H1 (cell line): ENCODE measurements at regions not wholly inside any gene's neighbourhood (a gene's known extent, or its start where the extent isn't known, plus 50 kb on each side); places are given as distances from the start of the nearest gene placed in this dataset.

Experiments used
- CTCF ChIA-PET: fragments of 300-600 bp; sonication (Branson Sonifier 250); formaldehyde crosslinking; loops from one replicate; lab custom pipeline; 2021; ENCODE audit not compliant: partially characterized antibody; lab: Charles Lee
- POLR2A ChIA-PET: fragments of 300-600 bp; sonication (Branson Sonifier 250); formaldehyde crosslinking; loops from one replicate; lab custom pipeline; 2021; ENCODE audit warnings: inconsistent platforms; ENCODE audit not compliant: partially characterized antibody; lab: Charles Lee
- DNase-seq, 2 experiments: peaks; one replicate each; pipeline versions ENCODE4 v3.0.0 to v3.0.0-alpha.2; 2010 to 2022; ENCODE audit warnings: low spot score in 2 of 2, low read depth in 1 of 2, mixed read lengths in 1 of 2
- FAIRE-seq: peaks from 2 replicates; lab custom pipeline; 2011; peaks lifted over from hg19 to GRCh38; lab: Jason Lieb, UNC
- H2AFZ ChIP-seq: 2 replicates; pipeline ENCODE4 v1.8.1; 2012; ENCODE audit warnings: low read length, inconsistent platforms
- H2AK5ac ChIP-seq: 2 replicates; pipeline ENCODE4 v1.6.1; 2013; ENCODE audit warnings: low read depth, low read length
- H2BK120ac ChIP-seq: replicated peaks from 2 replicates; pipeline ENCODE3; 2013; ENCODE audit warnings: low read depth, low read length, inconsistent platforms
- H2BK12ac ChIP-seq: 2 replicates; pipeline ENCODE4 v1.6.1; 2013; ENCODE audit warnings: low read depth, low read length
- H2BK15ac ChIP-seq: 2 replicates; pipeline ENCODE4 v1.6.1; 2013; ENCODE audit warnings: low read length
- H2BK20ac ChIP-seq: 2 replicates; pipeline ENCODE4 v1.6.1; 2013; ENCODE audit warnings: low read length
- H2BK5ac ChIP-seq: 2 replicates; pipeline ENCODE4 v1.6.1; 2013; ENCODE audit warnings: low read depth, low read length
- H3K14ac ChIP-seq: 2 replicates; pipeline ENCODE4 v1.6.1; 2013; ENCODE audit warnings: inconsistent platforms; ENCODE audit not compliant: insufficient read length
- H3K18ac ChIP-seq: 2 replicates; pipeline ENCODE4 v1.6.1; 2013; ENCODE audit warnings: low read length; ENCODE audit errors: extremely low read depth
- H3K23ac ChIP-seq: 2 replicates; pipeline ENCODE4 v1.6.1; 2013; ENCODE audit warnings: inconsistent platforms; ENCODE audit not compliant: insufficient read length
- H3K23me2 ChIP-seq: 2 replicates; pipeline ENCODE4 v1.6.1; 2013; ENCODE audit warnings: low read depth, low read length
- H3K27ac ChIP-seq: 2 replicates; pipeline ENCODE4 v1.6.1; 2011; ENCODE audit warnings: low read depth, low read length, inconsistent platforms
- H3K27me3 ChIP-seq, 4 experiments: replicated peaks in 1 of 4; 1 replicate in 1 of 4; 2 replicates in 3 of 4; pipeline versions ENCODE4 v1.6.1 to v1.8.1; 2011 to 2013; ENCODE audit warnings: low read length in 3 of 4, mild to moderate bottlenecking in 3 of 4, inconsistent platforms in 2 of 4, mixed read lengths in 2 of 4, moderate library complexity in 1 of 4; ENCODE audit not compliant: control insufficient read depth in 3 of 4, insufficient read depth in 3 of 4; ENCODE audit errors: extremely low read depth in 1 of 4
- H3K36me3 ChIP-seq, 4 experiments: 2 replicates each; pipeline versions ENCODE4 v1.6.1 to v1.8.1; 2011 to 2013; ENCODE audit warnings: mild to moderate bottlenecking in 4 of 4, low read length in 3 of 4, moderate library complexity in 2 of 4, control low read depth in 1 of 4, inconsistent platforms in 1 of 4; ENCODE audit not compliant: insufficient read depth in 4 of 4, control insufficient read depth in 2 of 4
- H3K4ac ChIP-seq: replicated peaks from 2 replicates; pipeline ENCODE3; 2013; ENCODE audit warnings: low read length, low read depth, mixed read lengths, inconsistent platforms; ENCODE audit not compliant: insufficient read length
- H3K4me1 ChIP-seq, 4 experiments: replicated peaks in 1 of 4; 1 replicate in 1 of 4; 2 replicates in 3 of 4; pipeline versions ENCODE4 v1.6.1 to v1.8.1; 2011 to 2013; ENCODE audit warnings: low read length in 3 of 4, inconsistent platforms in 2 of 4, mixed read lengths in 1 of 4; ENCODE audit not compliant: insufficient read depth in 4 of 4, control insufficient read depth in 3 of 4
- H3K4me2 ChIP-seq, 2 experiments: 2 replicates each; pipeline versions ENCODE4 v1.6.1 to v1.8.1; 2011 to 2013; ENCODE audit warnings: low read depth in 2 of 2, low read length in 2 of 2, control low read depth in 1 of 2, inconsistent platforms in 1 of 2, mild to moderate bottlenecking in 1 of 2; ENCODE audit not compliant: insufficient read depth in 1 of 2
- H3K4me3 ChIP-seq, 4 experiments: fragments of 200-600, 300-600 bp in 1 of 4; sonication (generic), shearing (Covaris generic), sonication (Bioruptor Twin) in 1 of 4; 2 replicates each; pipeline versions ENCODE4 v1.5.1 to v1.8.1; 2011 to 2016; ENCODE audit warnings: low read length in 4 of 4, low read depth in 3 of 4, control low read depth in 2 of 4, inconsistent platforms in 2 of 4, mild to moderate bottlenecking in 2 of 4, mixed read lengths in 1 of 4, moderate library complexity in 1 of 4; ENCODE audit not compliant: insufficient read depth in 2 of 4; ENCODE audit errors: extremely low read depth in 1 of 4
- H3K56ac ChIP-seq: replicated peaks from 2 replicates; pipeline ENCODE3; 2013; ENCODE audit warnings: low read depth, mild to moderate bottlenecking, mixed read lengths, low read length, inconsistent platforms; ENCODE audit not compliant: insufficient read length
- H3K79me1 ChIP-seq: 2 replicates; pipeline ENCODE4 v1.6.1; 2013; ENCODE audit warnings: low read depth, low read length, control low read depth
- H3K79me2 ChIP-seq, 2 experiments: 2 replicates each; pipeline versions ENCODE4 v1.6.1 to v1.8.1; 2012 to 2013; ENCODE audit warnings: low read length in 2 of 2, mild to moderate bottlenecking in 2 of 2, inconsistent platforms in 1 of 2; ENCODE audit not compliant: insufficient read depth in 2 of 2, control insufficient read depth in 1 of 2
- H3K9ac ChIP-seq, 4 experiments: replicated peaks in 1 of 4; 1 replicate in 1 of 4; 2 replicates in 3 of 4; pipeline versions ENCODE4 v1.6.1 to v1.8.1; 2011 to 2013; ENCODE audit warnings: low read depth in 3 of 4, low read length in 3 of 4, control low read depth in 2 of 4, mild to moderate bottlenecking in 2 of 4, moderate library complexity in 2 of 4, inconsistent platforms in 1 of 4; ENCODE audit errors: extremely low read depth in 1 of 4
- H3K9me3 ChIP-seq, 2 experiments: 2 replicates each; pipeline versions ENCODE4 v1.6.1 to v1.8.1; 2012 to 2013; ENCODE audit warnings: mild to moderate bottlenecking in 2 of 2, moderate library complexity in 2 of 2, control low read depth in 1 of 2, inconsistent platforms in 1 of 2, low read depth in 1 of 2, low read length in 1 of 2, mixed read lengths in 1 of 2; ENCODE audit not compliant: insufficient read depth in 2 of 2
- H4K20me1 ChIP-seq, 2 experiments: replicated peaks in 1 of 2; 2 replicates each; pipeline versions ENCODE3 to v1.8.1; 2011 to 2013; ENCODE audit warnings: inconsistent platforms in 2 of 2, low read length in 2 of 2, mild to moderate bottlenecking in 1 of 2; ENCODE audit not compliant: insufficient read depth in 2 of 2, control insufficient read depth in 1 of 2
- H4K5ac ChIP-seq: 2 replicates; pipeline ENCODE4 v1.6.1; 2013; ENCODE audit warnings: low read length, low read depth, mixed read lengths, inconsistent platforms; ENCODE audit not compliant: insufficient read length
- H4K8ac ChIP-seq: 2 replicates; pipeline ENCODE4 v1.8.0; 2013; ENCODE audit warnings: mild to moderate bottlenecking, moderate library complexity, low read length, inconsistent platforms; ENCODE audit not compliant: insufficient read depth; ENCODE audit errors: extremely low read depth
- H4K91ac ChIP-seq: replicated peaks from 2 replicates; pipeline ENCODE3; 2013; ENCODE audit warnings: low read length, mixed read lengths, inconsistent platforms; ENCODE audit not compliant: insufficient read length
- ASH2L ChIP-seq: fragments of 200-600, 300-600 bp; sonication (generic); IDR thresholded peaks from one replicate; pipeline ENCODE4 v1.7.1; 2017; ENCODE audit warnings: low read length
- BACH1 ChIP-seq: IDR thresholded peaks from 2 replicates; pipeline ENCODE4 v1.6.1; 2012; ENCODE audit warnings: low read length, improper control_type of control experiment
- BRCA1 ChIP-seq: IDR thresholded peaks from 2 replicates; pipeline ENCODE4 v1.6.1; 2012; ENCODE audit warnings: low read depth, low read length, improper control_type of control experiment
- CEBPB ChIP-seq: IDR thresholded peaks from 2 replicates; pipeline ENCODE4 v1.6.1; 2012; ENCODE audit warnings: low read depth, low read length
- EGR1 ChIP-seq: IDR thresholded peaks from 2 replicates; pipeline ENCODE4 v1.6.1; 2011; ENCODE audit warnings: low read depth, low read length, borderline replicate concordance
- HDAC2 ChIP-seq, 2 experiments: fragments of 300-600 bp in 1 of 2; sonication (generic) in 1 of 2; IDR thresholded peaks; 2 replicates each; pipeline ENCODE4 v1.6.1; 2011 to 2012; ENCODE audit warnings: low read depth in 2 of 2, low read length in 2 of 2, mild to moderate bottlenecking in 2 of 2, moderate library complexity in 2 of 2, borderline replicate concordance in 1 of 2, inconsistent platforms in 1 of 2
- JUND ChIP-seq: IDR thresholded peaks from 2 replicates; pipeline ENCODE4 v1.6.1; 2011; ENCODE audit warnings: mild to moderate bottlenecking, improper control_type of control experiment, low read length
- RNF2 ChIP-seq: fragments of 200-900, 300-1000 bp; sonication (generic); IDR thresholded peaks from 2 replicates; pipeline ENCODE4 v1.7.1; 2016; ENCODE audit warnings: borderline replicate concordance, low read depth, mild to moderate bottlenecking, antibody characterized with exemption, low read length; ENCODE audit not compliant: poor library complexity, severe bottlenecking; ENCODE audit errors: missing control alignments
- SP1 ChIP-seq: IDR thresholded peaks from 2 replicates; pipeline ENCODE4 v1.6.1; 2011; ENCODE audit warnings: low read depth, low read length
- SRF ChIP-seq: IDR thresholded peaks from 2 replicates; pipeline ENCODE4 v1.6.1; 2011; ENCODE audit warnings: mild to moderate bottlenecking, low read depth, low read length, moderate library complexity
- TAF1 ChIP-seq: IDR thresholded peaks from 2 replicates; pipeline ENCODE4 v1.6.1; 2011; ENCODE audit warnings: mild to moderate bottlenecking, low read depth, low read length
- TEAD4 ChIP-seq: IDR thresholded peaks from 2 replicates; pipeline ENCODE4 v1.6.1; 2012; ENCODE audit warnings: low read depth, low read length, inconsistent platforms, mixed read lengths
- ZNF274 ChIP-seq: IDR thresholded peaks from 2 replicates; pipeline ENCODE4 v1.7.0; 2012; ENCODE audit warnings: low read length, borderline replicate concordance; ENCODE audit errors: extremely low read depth
- TF ChIP-seq, protein P1 (sequence below): IDR thresholded peaks from 2 replicates; pipeline ENCODE4 v1.6.1; 2011; ENCODE audit warnings: low read depth, mild to moderate bottlenecking, low read length; ENCODE audit not compliant: insufficient read depth
- TF ChIP-seq, protein P2 (sequence below): IDR thresholded peaks from 2 replicates; pipeline ENCODE4 v1.6.1; 2011; ENCODE audit warnings: low read length, improper control_type of control experiment

DNA sequence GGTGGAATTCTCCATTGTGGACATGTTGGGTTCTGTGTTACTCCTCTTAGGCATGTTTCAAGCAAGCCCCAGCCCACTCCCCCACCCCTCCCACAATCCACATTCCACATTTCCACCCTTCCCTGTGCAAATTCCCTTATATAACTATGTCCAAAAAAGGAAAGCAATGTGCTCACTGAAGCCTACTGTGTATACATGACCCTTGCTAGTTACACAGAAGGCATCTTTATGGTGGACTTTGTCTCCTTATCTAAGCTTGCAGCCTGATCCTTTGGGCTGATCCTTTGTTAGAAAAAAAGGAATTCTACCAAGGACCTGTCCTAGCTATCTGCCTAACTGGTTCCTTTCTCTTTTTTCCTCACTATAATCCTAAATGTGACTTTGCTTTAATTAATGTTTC lies 796.8 kb downstream of the NLGN4X start:
- Histone ChIP-seq H3K4me3 (no peak overlapping the region), H3K27ac (no peak overlapping the region), H4K20me1 (no peaks in the 10 kb centered on the region), H2BK20ac (no peak overlapping the region), H3K36me3 (no peaks in the 10 kb centered on the region), H3K23ac (no peak overlapping the region), H4K91ac (no peak overlapping the region), H2BK120ac (no peak overlapping the region), H3K27me3 (no peaks in the 10 kb centered on the region), H3K23me2 (no peaks in the 10 kb centered on the region; the same call in 1 of the 2 replicates), H2BK15ac (no peak overlapping the region), H3K9ac (no peak overlapping the region), H3K79me2 (no peaks in the 10 kb centered on the region), H3K56ac (no peak overlapping the region), H3K9me3 (no peaks in the 10 kb centered on the region), H2AFZ (no peak overlapping the region), H3K18ac (no peak overlapping the region), H4K5ac (no peak overlapping the region), H3K79me1 (no peaks in the 10 kb centered on the region), H3K4ac (no peak overlapping the region), H2BK5ac (no peak overlapping the region), H3K4me2 (no peak overlapping the region), H4K8ac (no peak overlapping the region), H3K14ac (no peak overlapping the region), H2BK12ac (no peak overlapping the region), H3K4me1 (no peaks in the 10 kb centered on the region), H2AK5ac (no peak overlapping the region)
- ChIA-PET POLR2A (no interaction called here), CTCF (no interaction called here)
- FAIRE-seq (no peak), DNase-seq (no peak)
- no peak for TF ChIP-seq EGR1
- no peak for TF ChIP-seq TEAD4
- no peak for TF ChIP-seq JUND
- TF ChIP-seq CEBPB = no peak
- TF ChIP-seq BRCA1 = no peak
- TF ChIP-seq, protein P1, sequence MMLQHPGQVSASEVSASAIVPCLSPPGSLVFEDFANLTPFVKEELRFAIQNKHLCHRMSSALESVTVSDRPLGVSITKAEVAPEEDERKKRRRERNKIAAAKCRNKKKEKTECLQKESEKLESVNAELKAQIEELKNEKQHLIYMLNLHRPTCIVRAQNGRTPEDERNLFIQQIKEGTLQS = no peak
- TF ChIP-seq SRF = no peak
- TF ChIP-seq TAF1 = no peak
- TF ChIP-seq RNF2 = no peak
- no peak for TF ChIP-seq BACH1
- TF ChIP-seq HDAC2 (IDR thresholded peaks at IDR 0.05; ENCODE audit: borderline replicate concordance in 1 of 2, low read depth in 2 of 2, low read length in 2 of 2) = no peak
- TF ChIP-seq, protein P2, sequence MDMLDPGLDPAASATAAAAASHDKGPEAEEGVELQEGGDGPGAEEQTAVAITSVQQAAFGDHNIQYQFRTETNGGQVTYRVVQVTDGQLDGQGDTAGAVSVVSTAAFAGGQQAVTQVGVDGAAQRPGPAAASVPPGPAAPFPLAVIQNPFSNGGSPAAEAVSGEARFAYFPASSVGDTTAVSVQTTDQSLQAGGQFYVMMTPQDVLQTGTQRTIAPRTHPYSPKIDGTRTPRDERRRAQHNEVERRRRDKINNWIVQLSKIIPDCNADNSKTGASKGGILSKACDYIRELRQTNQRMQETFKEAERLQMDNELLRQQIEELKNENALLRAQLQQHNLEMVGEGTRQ = no peak
- TF ChIP-seq SP1 = no peak
- TF ChIP-seq ZNF274 = no peak
- no peak for TF ChIP-seq ASH2L
